Common myeloid progenitor, CD34-positive (primary cell): ENCODE measurements at regions not wholly inside any gene's neighbourhood (a gene's known extent, or its start where the extent isn't known, plus 50 kb on each side); places are given as distances from the start of the nearest gene placed in this dataset.
"Not testable (repeated sequence)": the region's sequence is repeated elsewhere in the genome, so short reads cannot be mapped to it uniquely, and the experiment has no call there.

ENCODE experiments used
- CTCF ChIA-PET: fragments of 350-600 bp; sonication (Branson Sonifier 250); formaldehyde crosslinking; loops from one replicate; lab custom pipeline; 2021; ENCODE audit warnings: antibody characterized with exemption; lab: Charles Lee
- POLR2A ChIA-PET: fragments of 350-600 bp; sonication (Branson Sonifier 250); formaldehyde crosslinking; loops from one replicate; lab custom pipeline; 2021; ENCODE audit warnings: antibody characterized with exemption; lab: Charles Lee
- DNase-seq, 3 donors: peaks; one replicate each; pipeline versions ENCODE4 v3.0.0 to v3.0.0-alpha.2; 2013
- H3K27ac ChIP-seq, 2 experiments: 1 replicate in 1 of 2; 2 replicates in 1 of 2; pipeline ENCODE4 v1.7.0; 2013; ENCODE audit warnings: inconsistent platforms in 2 of 2, low read length in 2 of 2, mild to moderate bottlenecking in 2 of 2, low read depth in 1 of 2, moderate library complexity in 1 of 2; ENCODE audit not compliant: severe bottlenecking in 2 of 2, insufficient read depth in 1 of 2, poor library complexity in 1 of 2
- H3K27me3 ChIP-seq, 5 experiments: replicated peaks in 2 of 5; 1 replicate in 3 of 5; 2 replicates in 2 of 5; pipeline versions ENCODE4 v1.6.1 to v1.7.0; 2013; ENCODE audit warnings: low read length in 4 of 5, mild to moderate bottlenecking in 2 of 5, moderate library complexity in 2 of 5, inconsistent platforms in 1 of 5; ENCODE audit not compliant: insufficient read depth in 5 of 5, control insufficient read depth in 4 of 5
- H3K36me3 ChIP-seq, 4 experiments: 1 replicate in 2 of 4; 2 replicates in 2 of 4; pipeline versions ENCODE4 v1.6.1 to v1.7.0; 2013; ENCODE audit warnings: low read length in 3 of 4, control low read depth in 1 of 4, mild to moderate bottlenecking in 1 of 4; ENCODE audit not compliant: control insufficient read depth in 4 of 4, insufficient read depth in 4 of 4
- H3K4me1 ChIP-seq, 4 experiments: 1 replicate in 3 of 4; 2 replicates in 1 of 4; pipeline versions ENCODE4 v1.6.1 to v1.7.1; 2013; ENCODE audit warnings: low read length in 3 of 4, mild to moderate bottlenecking in 3 of 4, control low read depth in 1 of 4, inconsistent platforms in 1 of 4, moderate library complexity in 1 of 4; ENCODE audit not compliant: control insufficient read depth in 4 of 4, insufficient read depth in 4 of 4; ENCODE audit errors: control extremely low read depth in 1 of 4
- H3K4me3 ChIP-seq, 7 experiments: 1 replicate in 4 of 7; 2 replicates in 3 of 7; pipeline versions ENCODE4 v1.5.1 to v1.7.0; 2013; ENCODE audit warnings: mild to moderate bottlenecking in 7 of 7, low read length in 6 of 7, moderate library complexity in 6 of 7, inconsistent platforms in 2 of 7, low read depth in 2 of 7, control low read depth in 1 of 7; ENCODE audit not compliant: insufficient read depth in 4 of 7, control insufficient read depth in 1 of 7; ENCODE audit errors: extremely low read depth in 1 of 7
- H3K9me3 ChIP-seq, 5 experiments: 1 replicate in 4 of 5; 2 replicates in 1 of 5; pipeline versions ENCODE4 v1.6.1 to v1.7.1; 2013; ENCODE audit warnings: low read length in 4 of 5, mild to moderate bottlenecking in 2 of 5, inconsistent platforms in 1 of 5, low read depth in 1 of 5, moderate library complexity in 1 of 5; ENCODE audit not compliant: control insufficient read depth in 4 of 5, insufficient read depth in 2 of 5; ENCODE audit errors: control extremely low read depth in 1 of 5
- WGBS: methylation state at CpG from one replicate; pipeline ENCODE4 v1.1.5; 2013; ENCODE audit not compliant: insufficient coverage; 5-methylcytosine and 5-hydroxymethylcytosine counted together

DNA sequence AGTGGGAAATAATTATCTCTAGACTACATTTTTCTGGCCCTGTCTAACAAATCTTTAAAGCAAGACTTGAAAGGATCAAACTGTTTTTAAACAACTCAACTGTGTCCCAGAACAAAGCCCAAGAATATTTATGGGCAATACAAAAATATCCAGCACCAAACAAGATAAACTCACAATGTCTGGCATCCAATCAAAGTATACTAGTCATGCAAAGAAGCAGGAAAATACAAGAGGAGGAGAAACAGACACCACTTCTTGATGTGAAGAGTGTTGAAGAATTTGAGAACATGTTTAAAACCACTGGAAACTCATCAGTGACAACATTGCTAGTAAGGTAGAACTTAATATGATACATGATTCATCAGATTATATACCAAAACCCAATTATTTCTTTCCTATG lies 66.1 kb upstream of the CDC42EP3 start:
- Histone ChIP-seq H3K27ac (no peak overlapping the region), H3K36me3 (no peaks in the 10 kb centered on the region), H3K9me3 (no peaks in the 10 kb centered on the region), H3K27me3 (no peaks in the 10 kb centered on the region), H3K4me3 (no peak overlapping the region), H3K4me1 (no peaks in the 10 kb centered on the region)
- ChIA-PET CTCF (interaction anchor here (1.6 kb wide), 1 partner anchor 140 kb away, joined by 4 read pairs; no protein-coding TSS in a partner anchor), POLR2A (no interaction called here)
- no peak for DNase-seq

GRCh38 chr2:37738266-37738885 lies 66.9 kb upstream of the CDC42EP3 start:
- DNase-seq = no peak
- Histone ChIP-seq H3K27me3 (no peaks in the 10 kb centered on the region), H3K36me3 (no peaks in the 10 kb centered on the region), H3K4me3 (no peak overlapping the region), H3K27ac (no peak overlapping the region), H3K9me3 (no peaks in the 10 kb centered on the region), H3K4me1 (no peaks in the 10 kb centered on the region)
- ChIA-PET CTCF (interaction anchor here (1.6 kb wide), 1 partner anchor 139 kb away, joined by 4 read pairs; no protein-coding TSS in a partner anchor), POLR2A (no interaction called here)
- WGBS = 100% methylated on average over 4 of the region's 5 CpGs

- ChIA-PET POLR2A (no interaction called here), CTCF (no interaction called here)
- Histone ChIP-seq H3K27ac (no peak overlapping the region), H3K4me3 (no peak overlapping the region), H3K27me3 (no peaks in the 10 kb centered on the region), H3K36me3 (no peaks in the 10 kb centered on the region), H3K9me3 (no peaks in the 10 kb centered on the region), H3K4me1 (no peaks in the 10 kb centered on the region)
- WGBS = 96% methylated on average over 3 of the region's 4 CpGs
- DNase-seq = no peak
These were observed 67.7 kb upstream of the CDC42EP3 start for GRCh38 chr2:37739153-37739552.

DNA sequence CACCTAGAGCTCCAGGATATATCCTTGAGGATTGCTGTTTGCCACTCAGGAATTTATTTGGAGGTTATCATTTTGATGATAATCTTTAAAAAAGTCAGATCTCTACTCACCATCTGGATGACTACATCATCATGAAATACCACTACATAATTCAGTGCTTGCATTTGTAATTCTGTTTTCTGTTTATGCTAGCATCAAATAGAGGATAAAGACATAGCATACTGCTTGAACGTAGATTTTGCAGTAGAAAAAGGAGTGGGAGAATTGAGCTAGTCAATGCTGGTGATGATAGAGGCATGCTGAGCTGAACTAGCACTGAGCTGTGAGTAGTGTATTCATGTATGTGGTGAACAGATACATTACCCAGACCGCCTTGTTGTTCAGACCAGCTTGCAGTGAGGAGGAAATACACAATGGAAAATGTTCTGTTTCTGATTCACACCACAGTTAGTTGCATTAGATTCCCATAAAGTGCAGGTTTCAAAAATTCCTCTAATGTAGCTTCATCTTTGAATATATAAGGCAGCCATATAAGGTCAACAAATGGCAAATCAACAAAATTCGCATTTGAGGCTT lies 68.8 kb upstream of the CDC42EP3 start:
- 100% methylated on average over 1 of the region's 3 CpGs for WGBS
- Histone ChIP-seq H3K27ac (no peak overlapping the region), H3K4me1 (no peaks in the 10 kb centered on the region), H3K4me3 (no peak overlapping the region), H3K36me3 (no peaks in the 10 kb centered on the region), H3K27me3 (no peaks in the 10 kb centered on the region), H3K9me3 (no peaks in the 10 kb centered on the region)
- ChIA-PET POLR2A (no interaction called here), CTCF (interaction anchor here (0.8 kb wide), 1 partner anchor 20 kb away, joined by 3 read pairs; no protein-coding TSS in a partner anchor)
- no peak for DNase-seq

- 100% methylated on average over 2 of the region's 4 CpGs for WGBS
- Histone ChIP-seq H3K36me3 (no peaks in the 10 kb centered on the region), H3K4me3 (no peak overlapping the region), H3K9me3 (no peaks in the 10 kb centered on the region), H3K27ac (no peak overlapping the region), H3K4me1 (no peaks in the 10 kb centered on the region), H3K27me3 (no peaks in the 10 kb centered on the region)
- no peak for DNase-seq
- ChIA-PET CTCF (interaction anchor here (1.1 kb wide), 1 partner anchor 99 kb away, joined by 3 read pairs; no protein-coding TSS in a partner anchor), POLR2A (no interaction called here)
These were observed 70.8 kb upstream of the CDC42EP3 start for GRCh38 chr2:37742286-37742685.

GRCh38 chr2:37744010-37744409 lies 72.6 kb upstream of the CDC42EP3 start:
- DNase-seq = no peak
- Histone ChIP-seq H3K36me3 (no peaks in the 10 kb centered on the region), H3K27me3 (no peaks in the 10 kb centered on the region), H3K4me3 (no peak overlapping the region), H3K4me1 (no peaks in the 10 kb centered on the region), H3K9me3 (no peaks in the 10 kb centered on the region), H3K27ac (no peak overlapping the region)
- POLR2A ChIA-PET = no interaction called here
- WGBS = no CpG with 5 or more reads among the region's 3 CpGs
- CTCF ChIA-PET = interaction anchor here (0.9 kb wide), 1 partner anchor 110 kb away, joined by 3 read pairs; no protein-coding TSS in a partner anchor

- POLR2A ChIA-PET, H3K9me3 ChIP-seq, H3K36me3 ChIP-seq, H3K4me3 ChIP-seq, DNase-seq, H3K4me1 ChIP-seq, H3K27ac ChIP-seq, H3K27me3 ChIP-seq: not testable (repeated sequence)
- CTCF ChIA-PET = interaction anchor here (1.0 to 1.1 kb wide), 2 partner anchors 10 to 13 kb away, joined by 3 read pairs; no protein-coding TSS in a partner anchor
These were observed 73.5 kb upstream of the CDC42EP3 start for GRCh38 chr2:37744961-37745360.
